Lower leg skin (tissue), 3 donors: ENCODE measurements at regions not wholly inside any gene's neighbourhood (a gene's known extent, or its start where the extent isn't known, plus 50 kb on each side); places are given as distances from the start of the nearest gene placed in this dataset.

ENCODE experiments used
- CTCF ChIP-seq, 3 donors: fragments of 450-650 bp; IDR thresholded peaks; one replicate each; pipeline ENCODE4 v1.5.1; 2016; ENCODE audit warnings: antibody characterized with exemption in 3 of 3, mild to moderate bottlenecking in 3 of 3, moderate library complexity in 2 of 3
- POLR2A ChIP-seq, 2 donors: fragments of 450-650 bp; IDR thresholded peaks; one replicate each; pipeline ENCODE4 v1.6.1; 2016 to 2017; ENCODE audit warnings: antibody characterized with exemption in 2 of 2, mild to moderate bottlenecking in 1 of 2, moderate library complexity in 1 of 2

GRCh38 chr2:210899131-210899530 is 342.7 kb downstream of the CPS1 start:
- TF ChIP-seq POLR2A (IDR thresholded peaks at IDR 0.05), result no peak
- no peak for TF ChIP-seq CTCF (IDR thresholded peaks at IDR 0.05)
